HEK293T (cell line): ENCODE measurements at regions not wholly inside any gene's neighbourhood (a gene's known extent, or its start where the extent isn't known, plus 50 kb on each side); places are given as distances from the start of the nearest gene placed in this dataset.

Experiments
- CTCF ChIA-PET: fragments of 350-600 bp; formaldehyde crosslinking; extraction: SDS; loops from one replicate; lab custom pipeline; 2021; ENCODE audit warnings: antibody characterized with exemption, inconsistent platforms; lab: Yijun Ruan, JAX
- POLR2A ChIA-PET: fragments of 350-600 bp; formaldehyde crosslinking; extraction: SDS; loops from one replicate; lab custom pipeline; 2020; ENCODE audit warnings: antibody characterized with exemption, inconsistent platforms; lab: Yijun Ruan, JAX
- DNase-seq: peaks from one replicate; pipeline ENCODE4 v3.0.0; 2012; ENCODE audit warnings: mixed read lengths; ENCODE audit errors: extremely low spot score
- ARNT ChIP-seq: fragments of 450-650 bp; IDR thresholded peaks from 2 replicates; pipeline ENCODE4 v1.6.1; 2017; ENCODE audit warnings: mild to moderate bottlenecking
- BHLHE40 ChIP-seq: fragments of 450-650 bp; IDR thresholded peaks from 2 replicates; pipeline ENCODE4 v1.6.1; 2016; ENCODE audit warnings: mild to moderate bottlenecking, moderate library complexity, borderline replicate concordance
- CTBP1 ChIP-seq: fragments of 450-650 bp; IDR thresholded peaks from 2 replicates; pipeline ENCODE4 v1.6.1; 2016; ENCODE audit warnings: borderline replicate concordance
- ELF4 ChIP-seq: fragments of 450-650 bp; IDR thresholded peaks from 2 replicates; pipeline ENCODE4 v1.6.1; 2017; ENCODE audit warnings: antibody characterized with exemption
- FOXA1 ChIP-seq: fragments of 450-650 bp; IDR thresholded peaks from 2 replicates; pipeline ENCODE4 v1.6.1; 2016; ENCODE audit warnings: mild to moderate bottlenecking
- FOXK2 ChIP-seq: fragments of 450-650 bp; IDR thresholded peaks from 2 replicates; pipeline ENCODE4 v1.6.1; 2016; ENCODE audit warnings: mild to moderate bottlenecking
- FOXM1 ChIP-seq: fragments of 450-650 bp; IDR thresholded peaks from 2 replicates; pipeline ENCODE4 v1.6.1; 2017; ENCODE audit warnings: mild to moderate bottlenecking, borderline replicate concordance
- HDGF ChIP-seq: fragments of 450-650 bp; IDR thresholded peaks from 2 replicates; pipeline ENCODE4 v1.6.1; 2017; ENCODE audit warnings: antibody characterized with exemption, borderline replicate concordance
- L3MBTL2 ChIP-seq: fragments of 450-650 bp; conservative IDR thresholded peaks from 2 replicates; pipeline ENCODE4 v1.6.1; 2016; ENCODE audit warnings: mild to moderate bottlenecking
- LEF1 ChIP-seq: fragments of 450-650 bp; IDR thresholded peaks from 2 replicates; pipeline ENCODE4 v1.6.1; 2017; ENCODE audit warnings: mild to moderate bottlenecking, borderline replicate concordance
- NFRKB ChIP-seq: fragments of 450-650 bp; IDR thresholded peaks from 2 replicates; pipeline ENCODE4 v1.6.1; 2016; ENCODE audit warnings: mild to moderate bottlenecking, moderate library complexity
- SP1 ChIP-seq: fragments of 450-650 bp; IDR thresholded peaks from 2 replicates; pipeline ENCODE4 v1.6.1; 2017
- SUZ12 ChIP-seq: fragments of 450-650 bp; IDR thresholded peaks from 2 replicates; pipeline ENCODE4 v1.6.1; 2016; ENCODE audit warnings: mild to moderate bottlenecking
- TARDBP ChIP-seq: fragments of 450-650 bp; IDR thresholded peaks from 2 replicates; pipeline ENCODE4 v1.6.1; 2016
- ZNF384 ChIP-seq: fragments of 450-650 bp; IDR thresholded peaks from 2 replicates; pipeline ENCODE4 v1.6.1; 2016
- TF ChIP-seq, protein P1 (sequence below): fragments of 450-650 bp; IDR thresholded peaks from 2 replicates; pipeline ENCODE4 v1.6.1; 2016

DNA sequence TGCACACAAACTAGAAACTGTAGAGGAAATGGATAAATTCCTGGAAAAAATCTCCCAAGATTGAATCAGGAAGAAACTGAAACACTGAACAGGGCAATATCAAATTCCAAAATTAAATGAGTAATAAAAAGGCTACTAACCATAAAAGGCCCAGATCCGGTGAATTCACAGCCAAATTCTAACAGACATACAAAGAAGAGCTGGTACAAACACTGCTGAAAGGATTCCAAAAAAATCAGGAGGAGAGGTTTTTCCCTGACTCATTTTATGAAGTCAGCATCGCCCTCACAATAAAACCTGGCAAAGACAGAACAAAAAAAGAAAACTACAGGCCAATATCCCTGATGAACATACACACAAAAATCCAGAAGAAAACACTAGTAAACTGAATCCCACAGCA, 462.4 kb upstream of the THBS1 start:
- ChIA-PET POLR2A (no interaction called here), CTCF (no interaction called here)
- no peak for DNase-seq
- TF ChIP-seq SUZ12 (no peak), LEF1 (no peak), HDGF (no peak), L3MBTL2 (no peak), ELF4 (no peak), ZNF384 (no peak), NFRKB (no peak)
- TF ChIP-seq, protein P1, sequence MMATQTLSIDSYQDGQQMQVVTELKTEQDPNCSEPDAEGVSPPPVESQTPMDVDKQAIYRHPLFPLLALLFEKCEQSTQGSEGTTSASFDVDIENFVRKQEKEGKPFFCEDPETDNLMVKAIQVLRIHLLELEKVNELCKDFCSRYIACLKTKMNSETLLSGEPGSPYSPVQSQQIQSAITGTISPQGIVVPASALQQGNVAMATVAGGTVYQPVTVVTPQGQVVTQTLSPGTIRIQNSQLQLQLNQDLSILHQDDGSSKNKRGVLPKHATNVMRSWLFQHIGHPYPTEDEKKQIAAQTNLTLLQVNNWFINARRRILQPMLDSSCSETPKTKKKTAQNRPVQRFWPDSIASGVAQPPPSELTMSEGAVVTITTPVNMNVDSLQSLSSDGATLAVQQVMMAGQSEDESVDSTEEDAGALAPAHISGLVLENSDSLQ = no peak

DNA sequence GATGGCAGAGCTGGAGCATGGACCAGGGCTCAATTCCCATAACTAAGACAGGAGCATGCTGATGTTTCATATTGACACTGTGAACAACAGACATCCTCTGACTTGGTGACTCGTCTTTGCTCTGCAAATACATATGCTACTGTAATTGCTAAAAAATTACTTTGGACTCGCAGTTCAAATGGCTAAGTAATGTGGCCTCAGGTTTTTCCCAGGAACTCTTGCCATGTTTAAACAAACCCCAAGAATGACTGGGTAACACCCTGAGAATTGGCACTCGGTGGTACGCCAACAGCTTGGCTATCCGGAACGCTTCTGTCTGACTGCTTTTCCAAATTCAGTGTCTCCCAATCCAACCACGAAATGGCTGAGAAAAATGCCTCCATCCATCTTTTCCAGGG, 456.7 kb upstream of the THBS1 start:
- no peak for DNase-seq
- TF ChIP-seq SUZ12 (no peak), CTBP1 (no peak), LEF1 (no peak), FOXK2 (no peak), HDGF (no peak), TARDBP (no peak), FOXA1 (no peak), ZNF384 (no peak), FOXM1 (no peak), BHLHE40 (no peak)
- TF ChIP-seq, protein P1 = no peak
- ChIA-PET CTCF (no interaction called here), POLR2A (no interaction called here)

DNA sequence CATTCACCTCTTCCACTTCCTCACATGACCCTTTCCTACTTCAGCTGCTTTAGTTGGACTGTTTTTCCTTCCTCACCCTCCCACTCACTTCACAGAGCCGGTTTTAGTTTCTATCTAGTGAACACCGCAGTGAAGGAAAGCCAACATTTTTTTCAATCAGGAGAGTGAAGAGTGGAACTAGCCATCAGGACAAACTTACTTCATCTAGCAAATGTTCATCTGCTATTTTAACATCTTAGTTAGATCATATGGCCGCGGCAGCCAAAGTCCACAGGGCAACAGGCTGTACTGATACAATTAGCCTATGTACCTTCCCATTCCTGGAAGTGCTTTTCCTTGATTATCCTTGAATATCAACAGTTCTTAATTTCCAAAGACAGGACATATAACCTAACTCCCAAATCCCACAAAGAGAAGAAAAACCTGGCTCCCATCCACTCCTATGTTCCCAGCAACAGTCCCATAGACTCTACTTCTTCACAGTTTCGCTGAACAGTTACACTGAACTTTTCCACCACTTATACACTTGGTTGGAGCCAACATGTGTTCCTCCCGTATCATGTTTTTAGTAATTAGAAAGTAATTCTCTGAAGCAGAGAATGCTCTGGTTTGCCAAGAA, 456.2 kb upstream of the THBS1 start:
- TF ChIP-seq, protein P1 = no peak
- TF ChIP-seq CTBP1 (no peak), SP1 (no peak)
- POLR2A ChIA-PET = no interaction called here
- no peak for DNase-seq
- CTCF ChIA-PET = interaction anchor here (0.7 kb wide), 1 partner anchor 632 kb away, joined by 3 read pairs; no protein-coding TSS in a partner anchor

DNA sequence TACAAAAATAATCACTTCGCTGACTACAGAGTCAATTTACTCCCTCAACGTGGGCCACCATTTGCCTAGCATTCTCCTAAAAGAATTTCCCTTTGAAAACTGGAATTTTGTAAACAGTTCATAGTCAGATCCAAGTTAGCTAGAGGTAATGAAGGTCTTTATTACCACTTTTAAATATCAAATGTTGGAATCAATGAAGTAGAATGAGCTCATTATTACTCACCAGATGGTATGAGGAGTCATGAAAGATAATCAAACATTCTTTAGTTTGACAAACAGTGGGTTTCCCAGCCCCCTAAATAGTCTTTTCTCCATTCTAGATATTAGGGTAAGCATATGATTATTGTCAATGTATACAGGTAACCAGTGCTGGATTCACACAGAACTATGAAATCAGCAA, 455.7 kb upstream of the THBS1 start:
- ChIA-PET CTCF (interaction anchor here (0.7 kb wide), 1 partner anchor 631 kb away, joined by 3 read pairs; no protein-coding TSS in a partner anchor), POLR2A (no interaction called here)
- DNase-seq = no peak
- no peak for TF ChIP-seq ELF4
- TF ChIP-seq CTBP1 = no peak
- TF ChIP-seq FOXM1 = no peak
- no peak for TF ChIP-seq LEF1
- TF ChIP-seq, protein P1 = no peak
- no peak for TF ChIP-seq BHLHE40
- TF ChIP-seq L3MBTL2 = no peak
- no peak for TF ChIP-seq HDGF
- no peak for TF ChIP-seq SP1
- TF ChIP-seq ZNF384 = no peak
- no peak for TF ChIP-seq ARNT
- no peak for TF ChIP-seq TARDBP
- TF ChIP-seq FOXA1 = no peak
- TF ChIP-seq FOXK2 = no peak
- no peak for TF ChIP-seq NFRKB
- TF ChIP-seq SUZ12 = no peak

DNA sequence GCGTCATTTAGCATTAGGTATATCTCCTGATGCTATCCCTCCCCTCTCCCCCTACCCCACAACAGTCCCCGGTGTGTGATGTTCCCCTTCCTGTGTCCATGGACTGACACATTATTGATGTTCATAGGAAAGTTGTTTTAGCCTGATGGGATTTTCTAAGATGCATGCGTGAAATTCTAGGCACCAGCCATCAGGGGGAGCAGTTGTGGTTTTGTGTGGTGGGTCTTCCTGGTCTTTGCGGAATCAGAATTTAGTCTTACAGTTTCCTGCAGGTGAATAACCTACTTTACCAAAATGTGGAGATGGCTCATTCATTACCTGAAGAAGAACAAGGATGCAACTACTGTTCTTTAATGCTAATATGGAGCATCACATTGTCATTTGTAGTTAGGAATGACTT, 455.0 kb upstream of the THBS1 start:
- TF ChIP-seq FOXK2 = no peak
- no peak for TF ChIP-seq LEF1
- no peak for TF ChIP-seq SP1
- no peak for TF ChIP-seq ARNT
- TF ChIP-seq ELF4 = no peak
- no peak for TF ChIP-seq FOXA1
- TF ChIP-seq SUZ12 = no peak
- TF ChIP-seq NFRKB = no peak
- TF ChIP-seq, protein P1 = no peak
- no peak for TF ChIP-seq HDGF
- TF ChIP-seq TARDBP = no peak
- TF ChIP-seq BHLHE40 = no peak
- no peak for TF ChIP-seq CTBP1
- no peak for TF ChIP-seq L3MBTL2
- TF ChIP-seq ZNF384 = no peak
- no peak for TF ChIP-seq FOXM1
- peak; percentile 48 for DNase-seq
- CTCF ChIA-PET = no interaction called here
- POLR2A ChIA-PET = no interaction called here
